Stimulated activated naive CD8-positive, alpha-beta T cell treated with anti-CD3 and anti-CD28 coated beads, Interleukin-15, Interleukin-2, amounts not matched to agents 100 ng/mL and 50 ng/mL, for 24 hours (primary cell): ENCODE measurements at regions not wholly inside any gene's neighbourhood (a gene's known extent, or its start where the extent isn't known, plus 50 kb on each side); places are given as distances from the start of the nearest gene placed in this dataset.

Source experiments
- H3K27ac Mint-ChIP-seq: one replicate; pipeline ENCODE4 v1.8.0; 2021; ENCODE audit warnings: mild to moderate bottlenecking, mixed read lengths
- H3K27me3 Mint-ChIP-seq: one replicate; pipeline ENCODE4 v1.8.0; 2021; ENCODE audit warnings: mixed read lengths
- H3K36me3 Mint-ChIP-seq: one replicate; pipeline ENCODE4 v1.8.0; 2021; ENCODE audit warnings: low read depth, mixed read lengths
- H3K4me1 Mint-ChIP-seq: one replicate; pipeline ENCODE4 v1.8.0; 2021; ENCODE audit warnings: low read depth, mixed read lengths
- H3K4me3 Mint-ChIP-seq: one replicate; pipeline ENCODE4 v1.8.0; 2021; ENCODE audit warnings: mild to moderate bottlenecking, mixed read lengths
- H3K9me3 Mint-ChIP-seq: one replicate; pipeline ENCODE4 v1.8.0; 2021; ENCODE audit warnings: mixed read lengths

DNA sequence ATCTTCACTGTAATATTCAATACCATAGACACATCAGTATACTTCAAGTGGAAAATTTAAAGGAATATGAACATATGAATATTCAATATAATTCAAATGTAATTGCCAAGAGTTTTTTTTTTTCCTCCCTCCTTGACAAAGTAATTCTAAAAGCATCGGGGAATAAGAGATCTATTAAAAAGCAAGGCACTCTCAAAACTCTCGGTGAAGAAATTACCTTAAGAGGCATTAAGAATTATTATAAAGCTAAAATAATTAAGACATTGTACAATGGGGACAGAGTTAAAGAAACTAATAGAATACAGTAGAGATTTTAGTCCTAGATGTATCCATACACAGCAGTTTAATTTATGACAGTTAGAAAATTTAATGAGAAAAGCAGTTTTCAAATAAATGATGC lies 390.0 kb upstream of the SLC8A1 start:
- Mint-ChIP-seq H3K4me1 (no peaks in the 10 kb centered on the region), H3K27ac (no peak overlapping the region), H3K36me3 (no peaks in the 10 kb centered on the region), H3K27me3 (no peaks in the 10 kb centered on the region), H3K9me3 (no peaks in the 10 kb centered on the region), H3K4me3 (no peak overlapping the region)

DNA sequence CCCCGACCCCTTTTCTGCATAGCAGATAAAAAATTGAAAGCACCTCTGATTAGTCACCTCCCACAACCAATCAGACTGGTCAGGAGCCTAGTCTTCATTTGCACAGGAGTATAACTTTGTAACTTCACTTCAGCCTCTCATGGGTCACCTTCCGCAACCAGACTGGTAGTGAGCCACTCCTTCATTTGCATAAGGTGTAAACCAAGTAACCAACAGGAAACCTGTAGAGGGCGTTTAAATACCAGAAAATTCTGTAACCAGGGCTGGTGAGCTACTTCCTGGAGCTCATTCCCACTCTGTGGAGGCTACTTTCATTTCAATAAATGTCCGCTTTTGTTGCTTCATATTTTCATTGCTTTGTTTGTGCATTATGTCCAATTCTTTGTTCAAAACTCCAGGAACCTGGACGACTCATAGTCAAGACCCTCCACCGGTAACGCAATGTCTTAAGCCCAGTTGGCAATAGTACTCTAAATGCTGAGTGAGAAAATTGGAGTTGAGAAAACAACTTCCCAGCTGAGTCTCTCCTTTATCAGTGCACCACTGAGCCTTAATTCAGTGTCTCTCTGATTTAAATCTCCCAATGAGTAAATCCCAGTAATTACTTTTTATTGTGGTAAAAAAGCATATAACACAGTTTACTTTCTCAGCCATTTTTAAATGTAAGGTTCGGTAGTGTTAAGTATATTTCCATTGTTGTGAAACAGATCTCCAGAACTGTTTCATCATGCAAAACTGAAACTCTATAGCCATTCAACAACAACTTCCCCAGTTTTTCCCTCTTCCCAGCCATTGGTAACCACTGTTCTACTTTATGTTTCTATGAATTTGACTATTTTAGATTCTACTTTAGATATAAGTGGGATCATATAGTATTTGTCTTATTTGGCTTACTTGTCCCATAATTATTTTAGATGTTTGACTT lies 392.7 kb upstream of the SLC8A1 start:
- Mint-ChIP-seq H3K9me3 (no peaks in the 10 kb centered on the region), H3K4me1 (no peaks in the 10 kb centered on the region), H3K4me3 (no peak overlapping the region), H3K27ac (no peak overlapping the region), H3K27me3 (no peaks in the 10 kb centered on the region), H3K36me3 (no peaks in the 10 kb centered on the region)

- Mint-ChIP-seq H3K36me3 (no peaks in the 10 kb centered on the region), H3K9me3 (peaks cover 6% of the 10 kb centered on the region), H3K27me3 (no peaks in the 10 kb centered on the region), H3K4me1 (no peaks in the 10 kb centered on the region), H3K4me3 (no peak overlapping the region), H3K27ac (no peak overlapping the region)
Observed at GRCh38 chr2:40851661-40852060, 399.8 kb upstream of the SLC8A1 start.

DNA sequence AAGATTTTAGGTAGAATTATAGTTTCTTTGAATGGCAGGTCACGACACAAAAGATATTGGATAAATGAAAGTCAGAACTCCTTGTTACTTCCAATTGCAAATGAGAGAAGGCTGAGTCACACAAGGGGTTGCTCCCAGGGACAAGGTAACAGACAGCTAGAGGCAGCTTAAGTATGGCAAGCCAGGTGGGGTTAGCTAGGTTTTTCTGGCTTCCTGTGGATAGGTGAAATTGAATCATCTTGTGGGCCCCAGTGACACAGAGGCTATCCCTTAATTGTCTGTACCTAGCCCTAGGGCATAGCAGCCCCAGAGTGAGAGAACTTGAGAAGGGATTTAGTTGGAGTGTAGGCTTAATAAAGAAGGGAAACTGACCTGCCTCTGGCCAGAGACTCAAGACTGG lies 407.7 kb upstream of the SLC8A1 start:
- Mint-ChIP-seq H3K36me3 (no peaks in the 10 kb centered on the region), H3K27ac (no peak overlapping the region), H3K9me3 (peaks cover 10% of the 10 kb centered on the region), H3K27me3 (no peaks in the 10 kb centered on the region), H3K4me3 (no peak overlapping the region), H3K4me1 (no peaks in the 10 kb centered on the region)

DNA sequence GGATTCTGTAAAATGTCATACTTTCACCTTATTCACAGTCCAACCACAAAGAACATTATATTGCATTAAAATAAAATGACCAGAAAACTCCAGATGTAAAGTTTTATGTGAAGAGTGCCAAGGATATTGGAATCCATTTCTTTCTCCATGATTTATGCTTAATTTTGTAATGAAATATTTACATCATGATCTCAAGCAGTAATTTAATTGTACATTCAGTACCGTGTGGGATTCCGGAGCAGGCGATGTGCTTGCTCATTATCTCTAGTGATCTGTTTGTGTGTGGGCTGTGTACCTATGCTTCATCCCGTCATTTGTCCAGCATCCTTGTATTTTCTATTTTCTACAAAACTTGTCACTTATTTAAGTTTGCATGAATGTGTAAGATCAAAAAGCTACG lies 415.9 kb upstream of the SLC8A1 start:
- H3K4me3 Mint-ChIP-seq, result no peak overlapping the region
- no peaks in the 10 kb centered on the region for H3K27me3 Mint-ChIP-seq
- H3K4me1 Mint-ChIP-seq, result no peaks in the 10 kb centered on the region
- H3K27ac Mint-ChIP-seq, result no peak overlapping the region
- peaks cover 5% of the 10 kb centered on the region for H3K9me3 Mint-ChIP-seq
- no peaks in the 10 kb centered on the region for H3K36me3 Mint-ChIP-seq

- H3K9me3 Mint-ChIP-seq, result no peaks in the 10 kb centered on the region
- no peak overlapping the region for H3K4me3 Mint-ChIP-seq
- H3K4me1 Mint-ChIP-seq, result no peaks in the 10 kb centered on the region
- no peaks in the 10 kb centered on the region for H3K27me3 Mint-ChIP-seq
- H3K36me3 Mint-ChIP-seq, result no peaks in the 10 kb centered on the region
- no peak overlapping the region for H3K27ac Mint-ChIP-seq
Observed at GRCh38 chr2:40872580-40872979, 420.7 kb upstream of the SLC8A1 start.

DNA sequence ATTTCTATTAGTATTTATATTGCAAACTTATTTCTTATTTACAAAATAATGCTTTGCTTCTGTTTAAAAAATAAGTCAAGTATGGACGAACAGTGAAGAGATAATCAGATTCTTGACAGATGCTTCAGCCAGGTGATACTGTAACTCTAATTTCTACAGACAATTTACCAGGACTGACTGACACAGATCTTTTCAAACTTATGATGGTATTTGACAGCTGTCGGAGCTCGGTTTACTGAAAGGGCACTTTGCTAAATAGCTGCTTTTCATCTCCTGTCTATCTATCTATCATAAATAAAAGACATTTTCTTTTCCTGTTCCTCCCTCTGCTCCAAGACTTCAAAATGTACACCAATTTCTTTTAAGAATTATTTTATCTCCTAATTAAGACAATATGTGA lies 422.5 kb upstream of the SLC8A1 start:
- no peaks in the 10 kb centered on the region for H3K9me3 Mint-ChIP-seq
- no peak overlapping the region for H3K4me3 Mint-ChIP-seq
- H3K4me1 Mint-ChIP-seq, result no peaks in the 10 kb centered on the region
- no peaks in the 10 kb centered on the region for H3K36me3 Mint-ChIP-seq
- H3K27me3 Mint-ChIP-seq, result no peaks in the 10 kb centered on the region
- H3K27ac Mint-ChIP-seq, result no peak overlapping the region

DNA sequence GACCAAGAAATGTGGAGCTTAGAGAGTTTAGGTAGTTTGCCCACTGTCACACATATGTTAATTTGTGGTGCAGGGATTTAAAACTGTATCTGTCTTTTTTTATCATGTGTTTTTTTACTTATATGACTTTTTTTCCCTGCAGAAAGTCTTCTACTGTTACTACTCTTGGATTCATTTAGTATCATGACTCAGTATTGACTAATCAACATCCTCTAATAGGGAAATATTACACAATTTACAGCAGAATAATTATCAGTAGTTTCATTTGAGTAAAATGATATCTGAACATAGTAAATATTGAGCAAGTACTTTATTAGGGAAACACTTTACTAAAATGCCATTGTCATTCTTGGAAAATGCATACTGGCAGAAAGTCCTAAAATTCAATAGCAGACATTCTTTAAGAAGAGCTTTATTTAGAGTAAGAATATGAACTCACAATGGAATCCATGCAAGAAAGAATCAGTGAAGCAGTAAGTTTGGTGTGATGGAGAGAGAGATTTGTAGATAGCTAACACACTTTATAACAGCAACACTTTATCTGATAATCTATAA lies 425.9 kb upstream of the SLC8A1 start:
- Mint-ChIP-seq H3K9me3 (peaks cover 3% of the 10 kb centered on the region), H3K4me3 (no peak overlapping the region), H3K36me3 (no peaks in the 10 kb centered on the region), H3K27me3 (no peaks in the 10 kb centered on the region), H3K27ac (no peak overlapping the region), H3K4me1 (no peaks in the 10 kb centered on the region)

DNA sequence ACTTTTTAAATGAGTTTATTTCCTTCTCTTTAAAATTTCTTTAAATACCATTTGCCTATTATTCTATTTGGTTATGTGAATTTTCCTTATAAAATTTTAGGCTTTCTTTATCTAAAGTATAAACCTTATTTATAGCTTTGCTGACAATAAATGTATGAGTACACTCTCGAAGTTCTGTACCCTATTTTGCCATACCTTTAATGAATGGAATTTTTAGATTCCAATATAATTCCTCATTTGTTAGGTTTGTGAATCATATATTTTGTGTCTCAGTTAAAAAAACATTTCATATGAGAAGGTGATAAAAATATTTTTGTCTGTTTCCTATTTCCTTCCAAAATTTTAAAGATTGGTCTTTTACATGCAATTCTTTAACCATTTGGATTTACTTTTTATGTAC lies 427.4 kb upstream of the SLC8A1 start:
- H3K4me3 Mint-ChIP-seq, result no peak overlapping the region
- no peaks in the 10 kb centered on the region for H3K36me3 Mint-ChIP-seq
- H3K27me3 Mint-ChIP-seq, result no peaks in the 10 kb centered on the region
- peaks cover 7% of the 10 kb centered on the region for H3K9me3 Mint-ChIP-seq
- no peaks in the 10 kb centered on the region for H3K4me1 Mint-ChIP-seq
- no peak overlapping the region for H3K27ac Mint-ChIP-seq

DNA sequence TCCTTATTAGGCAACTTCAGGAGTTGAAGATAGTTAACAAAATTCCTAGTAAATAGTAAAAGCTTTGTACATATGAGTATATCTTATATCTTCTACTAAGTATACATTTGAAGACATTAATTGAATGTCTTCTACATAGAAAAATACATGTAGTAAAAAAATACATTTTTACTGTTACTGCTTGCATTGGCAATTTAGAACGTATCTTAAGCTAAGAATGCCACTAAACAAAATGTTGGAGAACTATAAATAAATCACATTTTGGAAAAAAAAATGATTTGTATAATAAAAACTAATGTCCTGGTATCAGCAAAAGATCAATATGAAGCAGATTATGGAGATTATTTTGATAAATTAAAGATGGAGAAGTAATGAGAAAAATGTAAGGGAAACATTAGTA lies 434.2 kb upstream of the SLC8A1 start:
- no peaks in the 10 kb centered on the region for H3K4me1 Mint-ChIP-seq
- peaks cover 13% of the 10 kb centered on the region for H3K9me3 Mint-ChIP-seq
- H3K36me3 Mint-ChIP-seq, result no peaks in the 10 kb centered on the region
- no peak overlapping the region for H3K4me3 Mint-ChIP-seq
- no peak overlapping the region for H3K27ac Mint-ChIP-seq
- H3K27me3 Mint-ChIP-seq, result no peaks in the 10 kb centered on the region

DNA sequence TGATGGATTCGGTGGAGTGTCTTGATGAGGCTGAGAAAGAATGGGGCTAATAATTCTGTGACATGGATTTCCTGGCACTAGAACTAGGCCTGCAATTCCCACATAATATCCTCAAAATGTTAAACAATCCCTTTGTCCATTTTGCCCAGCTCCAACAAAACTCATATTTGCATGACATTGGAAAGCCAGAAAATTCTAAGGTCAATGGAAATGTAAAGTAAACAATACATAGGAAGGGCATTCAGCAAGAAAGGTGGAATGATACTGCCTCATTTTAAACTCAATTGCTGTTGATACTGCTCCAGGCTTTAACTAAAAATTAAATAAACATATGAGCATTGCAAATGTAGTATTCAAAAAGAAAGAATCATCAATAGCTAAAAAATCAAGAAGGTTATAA lies 434.8 kb upstream of the SLC8A1 start:
- Mint-ChIP-seq H3K27me3 (no peaks in the 10 kb centered on the region), H3K4me1 (no peaks in the 10 kb centered on the region), H3K9me3 (peaks cover 13% of the 10 kb centered on the region), H3K36me3 (no peaks in the 10 kb centered on the region), H3K4me3 (no peak overlapping the region), H3K27ac (no peak overlapping the region)

DNA sequence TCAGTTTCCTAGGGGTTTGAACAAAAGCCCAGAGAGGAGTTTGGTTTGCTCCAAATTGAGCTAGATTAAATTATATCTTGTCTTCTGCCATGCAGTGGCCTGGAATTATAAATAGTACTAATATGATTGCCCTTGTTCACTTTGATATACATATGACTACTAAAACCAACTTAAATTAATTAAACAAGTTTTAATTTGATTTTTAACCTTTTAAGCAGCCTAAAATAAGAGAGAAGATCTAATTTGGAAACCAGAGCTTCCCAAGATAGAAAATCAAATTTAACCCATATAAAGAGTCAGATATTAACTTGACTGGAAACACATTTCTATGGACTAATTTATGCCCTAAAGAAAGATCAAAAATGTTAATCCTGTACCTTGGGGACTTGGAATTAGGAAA lies 444.5 kb upstream of the SLC8A1 start:
- no peaks in the 10 kb centered on the region for H3K27me3 Mint-ChIP-seq
- no peaks in the 10 kb centered on the region for H3K4me1 Mint-ChIP-seq
- H3K27ac Mint-ChIP-seq, result no peak overlapping the region
- no peaks in the 10 kb centered on the region for H3K36me3 Mint-ChIP-seq
- no peaks in the 10 kb centered on the region for H3K9me3 Mint-ChIP-seq
- H3K4me3 Mint-ChIP-seq, result no peak overlapping the region

DNA sequence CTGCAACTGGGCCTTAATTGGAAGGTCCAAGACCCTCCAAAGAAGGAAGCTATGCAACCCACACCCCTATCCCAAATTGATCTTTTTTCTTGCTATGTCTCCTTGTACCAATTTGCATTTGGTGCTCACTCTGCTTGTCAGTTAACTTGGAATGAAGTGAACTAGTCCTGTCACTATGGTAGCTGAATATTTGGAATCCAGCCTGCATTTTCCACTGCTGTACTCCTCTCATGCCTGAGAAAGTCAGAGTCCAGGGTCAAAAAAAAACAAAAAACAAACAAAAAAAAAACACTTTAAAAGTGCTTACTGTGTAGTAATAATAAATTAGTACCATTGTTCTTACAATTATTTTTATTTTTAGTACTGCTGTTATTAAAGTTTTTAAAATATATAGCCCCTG lies 462.8 kb upstream of the SLC8A1 start:
- Mint-ChIP-seq H3K27ac (no peak overlapping the region), H3K4me3 (no peak overlapping the region), H3K4me1 (no peaks in the 10 kb centered on the region), H3K36me3 (no peaks in the 10 kb centered on the region), H3K9me3 (peaks cover 8% of the 10 kb centered on the region), H3K27me3 (no peaks in the 10 kb centered on the region)

- Mint-ChIP-seq H3K36me3 (no peaks in the 10 kb centered on the region), H3K4me3 (no peak overlapping the region)
Observed at GRCh38 chr2:40915651-40916050, 463.8 kb upstream of the SLC8A1 start.

GRCh38 chr2:40935349-40935748 lies 483.5 kb upstream of the SLC8A1 start:
- Mint-ChIP-seq H3K4me1 (no peaks in the 10 kb centered on the region), H3K27ac (no peak overlapping the region), H3K9me3 (peaks cover 4% of the 10 kb centered on the region), H3K36me3 (no peaks in the 10 kb centered on the region), H3K27me3 (no peaks in the 10 kb centered on the region), H3K4me3 (no peak overlapping the region)

More at GRCh38 chr2:40915651-40916050, 463.8 kb upstream of the SLC8A1 start:
- Mint-ChIP-seq H3K4me1 (no peaks in the 10 kb centered on the region), H3K9me3 (peaks cover 8% of the 10 kb centered on the region), H3K27me3 (no peaks in the 10 kb centered on the region), H3K27ac (no peak overlapping the region)

GRCh38 chr2:40937284-40937683 lies 485.4 kb upstream of the SLC8A1 start:
- H3K9me3 Mint-ChIP-seq, result peaks cover 5% of the 10 kb centered on the region

More at GRCh38 chr2:40937284-40937683, 485.4 kb upstream of the SLC8A1 start:
- Mint-ChIP-seq H3K27me3 (no peaks in the 10 kb centered on the region), H3K27ac (no peak overlapping the region), H3K4me1 (no peaks in the 10 kb centered on the region), H3K4me3 (no peak overlapping the region), H3K36me3 (no peaks in the 10 kb centered on the region)
